GM23338 (cell line): ENCODE measurements at regions not wholly inside any gene's neighbourhood (a gene's known extent, or its start where the extent isn't known, plus 50 kb on each side); places are given as distances from the start of the nearest gene placed in this dataset.

ENCODE experiments used
- ATAC-seq: fragments of 200-7000 bp; cut with Tn5 transposase; 3 replicates; pipeline ENCODE4 v1.9.1; 2020
- DNase-seq: peaks from one replicate; pipeline ENCODE4 v3.0.0-alpha.2; 2015; ENCODE audit warnings: low spot score
- H2AFZ ChIP-seq: fragments of 200-600 bp; sonication (generic); 2 replicates; pipeline ENCODE4 v1.8.0; 2016; ENCODE audit warnings: antibody characterized with exemption, mild to moderate bottlenecking, moderate library complexity
- H3F3A ChIP-seq: fragments of 200-600 bp; sonication (generic); replicated peaks from 2 replicates; pipeline ENCODE4 v1.8.0; 2017; ENCODE audit warnings: antibody characterized with exemption, mixed run types, low read depth
- H3K27ac ChIP-seq: fragments of 200-600 bp; sonication (generic); 2 replicates; pipeline ENCODE4 v1.6.1; 2016; ENCODE audit warnings: low read depth
- H3K27me3 ChIP-seq: fragments of 200-600 bp; sonication (generic); 2 replicates; pipeline ENCODE4 v1.8.0; 2016; ENCODE audit warnings: mild to moderate bottlenecking, mixed run types, moderate library complexity; ENCODE audit not compliant: insufficient read depth
- H3K36me3 ChIP-seq: fragments of 200-600 bp; sonication (generic); 2 replicates; pipeline ENCODE4 v1.8.0; 2016; ENCODE audit warnings: mild to moderate bottlenecking; ENCODE audit not compliant: insufficient read depth
- H3K4me1 ChIP-seq: fragments of 200-600 bp; sonication (generic); 2 replicates; pipeline ENCODE4 v1.8.0; 2016; ENCODE audit warnings: mild to moderate bottlenecking, moderate library complexity; ENCODE audit not compliant: insufficient read depth
- H3K4me2 ChIP-seq: fragments of 200-600 bp; sonication (generic); 2 replicates; pipeline ENCODE4 v1.7.1; 2017; ENCODE audit warnings: mixed run types
- H3K4me3 ChIP-seq: fragments of 200-600 bp; sonication (generic); 2 replicates; pipeline ENCODE4 v1.6.1; 2016; ENCODE audit warnings: mixed run types
- H3K79me2 ChIP-seq: fragments of 200-600 bp; sonication (generic); replicated peaks from 2 replicates; pipeline ENCODE4 v1.8.0; 2017; ENCODE audit warnings: mild to moderate bottlenecking; ENCODE audit not compliant: insufficient read depth
- H3K9me2 ChIP-seq: fragments of 200-600 bp; sonication (generic); 2 replicates; pipeline ENCODE4 v1.8.0; 2017; ENCODE audit not compliant: insufficient read depth
- H4K20me1 ChIP-seq: fragments of 200-600 bp; sonication (generic); replicated peaks from 2 replicates; pipeline ENCODE4 v1.8.0; 2017; ENCODE audit warnings: mild to moderate bottlenecking; ENCODE audit not compliant: insufficient read depth
- H3K27ac Mint-ChIP-seq: 2 replicates; pipeline ENCODE4 v1.8.0; 2020; ENCODE audit warnings: inconsistent platforms, mild to moderate bottlenecking, moderate library complexity, mixed read lengths
- H3K27me3 Mint-ChIP-seq: 3 replicates; pipeline ENCODE4 v1.8.0; 2022; ENCODE audit warnings: low read depth, mild to moderate bottlenecking, moderate library complexity, mixed read lengths, inconsistent platforms; ENCODE audit not compliant: insufficient read depth, poor library complexity
- H3K36me3 Mint-ChIP-seq: 3 replicates; pipeline ENCODE4 v1.8.0; 2021; ENCODE audit warnings: low read depth, mild to moderate bottlenecking, inconsistent platforms, moderate library complexity, mixed read lengths
- H3K4me1 Mint-ChIP-seq: 3 replicates; pipeline ENCODE4 v1.8.0; 2020; ENCODE audit warnings: mild to moderate bottlenecking, inconsistent platforms, mixed read lengths
- H3K4me3 Mint-ChIP-seq: 3 replicates; pipeline ENCODE4 v1.8.0; 2021; ENCODE audit warnings: moderate library complexity, mild to moderate bottlenecking, inconsistent platforms, mixed read lengths
- H3K9me3 Mint-ChIP-seq: 3 replicates; pipeline ENCODE4 v1.8.0; 2020; ENCODE audit warnings: moderate library complexity, mild to moderate bottlenecking, inconsistent platforms, mixed read lengths
- CREB1 ChIP-seq: fragments of 250-450 bp; sonication (Bioruptor Pico); IDR thresholded peaks from 2 replicates; pipeline ENCODE4 v1.5.0; 2020; ENCODE audit warnings: low read depth, mild to moderate bottlenecking, moderate library complexity
- CTCF ChIP-seq, 2 experiments: fragments of 200-600 bp in 1 of 2; sonication (generic) in 1 of 2; conservative IDR thresholded peaks; 2 replicates each; pipeline versions ENCODE4 v1.5.1 to v1.6.1; 2016 to 2017; ENCODE audit warnings: antibody characterized with exemption in 2 of 2, low read depth in 2 of 2, mild to moderate bottlenecking in 2 of 2, moderate library complexity in 1 of 2
- ETS1 ChIP-seq: IDR thresholded peaks from 2 replicates; pipeline ENCODE4 v1.6.1; 2016; ENCODE audit warnings: antibody characterized with exemption
- EZH2 ChIP-seq: fragments of 200-600 bp; sonication (generic); IDR thresholded peaks from one replicate; pipeline ENCODE4 v1.8.0; 2017; ENCODE audit warnings: antibody characterized with exemption, mild to moderate bottlenecking, low read depth; ENCODE audit not compliant: unreplicated experiment
- NANOG ChIP-seq: IDR thresholded peaks from 2 replicates; pipeline ENCODE4 v1.6.1; 2016; ENCODE audit warnings: antibody characterized with exemption, borderline replicate concordance
- STAT1 ChIP-seq: IDR thresholded peaks from one replicate; pipeline ENCODE4 v1.6.1; 2016; ENCODE audit warnings: antibody characterized with exemption; ENCODE audit not compliant: unreplicated experiment
- ZNF114 ChIP-seq: fragments of 250-450 bp; sonication (Bioruptor Pico); IDR thresholded peaks from 2 replicates; pipeline ENCODE4 v1.5.0; 2020; ENCODE audit warnings: mild to moderate bottlenecking, moderate library complexity
- ZNF331 ChIP-seq: fragments of 250-450 bp; sonication (Bioruptor Pico); IDR thresholded peaks from 2 replicates; pipeline ENCODE4 v1.5.0; 2020; ENCODE audit warnings: low read depth, mild to moderate bottlenecking, moderate library complexity
- ZNF462 ChIP-seq: fragments of 250-450 bp; sonication (Bioruptor Pico); IDR thresholded peaks from 2 replicates; pipeline ENCODE4 v1.5.0; 2020; ENCODE audit warnings: mild to moderate bottlenecking, moderate library complexity

GRCh38 chr2:150146879-150147278, 340.6 kb downstream of the RND3 start:
- Mint-ChIP-seq H3K27me3 (peaks cover 3% of the 10 kb centered on the region), H3K27ac (no peak overlapping the region; the same call in 1 of the 2 replicates), H3K4me1 (no peaks in the 10 kb centered on the region; the same call in 2 of the 3 replicates), H3K9me3 (peaks cover 23% of the 10 kb centered on the region), H3K36me3 (peaks cover 21% of the 10 kb centered on the region), H3K4me3 (no peak overlapping the region)
- ATAC-seq (no peak), DNase-seq (no peak)
- H3K27me3 ChIP-seq: no peaks in the 10 kb centered on the region
- H3K4me3 ChIP-seq: no peak overlapping the region
- no peaks in the 10 kb centered on the region; the same call in 1 of the 2 replicates for H3K36me3 ChIP-seq
- no peaks in the 10 kb centered on the region for H3K4me1 ChIP-seq
- H2AFZ ChIP-seq: no peak overlapping the region
- TF ChIP-seq EZH2 (no peak), STAT1 (no peak), CTCF (conservative IDR thresholded peaks at IDR 0.05; ENCODE audit: low read depth in 2 of 2) (no peak)
- H3K79me2 ChIP-seq: no peaks in the 10 kb centered on the region
- no peaks in the 10 kb centered on the region for H3F3A ChIP-seq
- H3K4me2 ChIP-seq: no peak overlapping the region
- no peak overlapping the region for H3K27ac ChIP-seq
- no peaks in the 10 kb centered on the region for H4K20me1 ChIP-seq
- H3K9me2 ChIP-seq: peaks cover 4% of the 10 kb centered on the region; the same call in 1 of the 2 replicates

GRCh38 chr2:150145299-150145692, 342.2 kb downstream of the RND3 start:
- Histone ChIP-seq H4K20me1 (no peaks in the 10 kb centered on the region), H3K4me3 (no peak overlapping the region), H3K4me1 (no peaks in the 10 kb centered on the region), H3K79me2 (no peaks in the 10 kb centered on the region), H3K27ac (no peak overlapping the region), H3F3A (no peaks in the 10 kb centered on the region), H3K4me2 (no peak overlapping the region), H3K27me3 (no peaks in the 10 kb centered on the region), H3K9me2 (peaks cover 4% of the 10 kb centered on the region; the same call in 1 of the 2 replicates), H2AFZ (no peak overlapping the region), H3K36me3 (no peaks in the 10 kb centered on the region; the same call in 1 of the 2 replicates)
- H3K36me3 Mint-ChIP-seq: peaks cover 21% of the 10 kb centered on the region
- ATAC-seq (no peak), DNase-seq (no peak)
- peaks cover 23% of the 10 kb centered on the region for H3K9me3 Mint-ChIP-seq
- H3K27me3 Mint-ChIP-seq: peaks cover 3% of the 10 kb centered on the region
- H3K4me3 Mint-ChIP-seq: no peak overlapping the region
- peaks cover 4% of the 10 kb centered on the region; the same call in 1 of the 3 replicates for H3K4me1 Mint-ChIP-seq
- H3K27ac Mint-ChIP-seq: no peak overlapping the region
- TF ChIP-seq CREB1 (CRISPR knock-in tag) (no peak), EZH2 (no peak), ETS1 (no peak), NANOG (no peak), ZNF331 (CRISPR knock-in tag) (no peak), ZNF114 (CRISPR knock-in tag) (no peak), ZNF462 (CRISPR knock-in tag) (no peak), CTCF (conservative IDR thresholded peaks at IDR 0.05; ENCODE audit: low read depth in 2 of 2) (no peak), STAT1 (no peak)
